Panc1 (cell line): ENCODE measurements at regions not wholly inside any gene's neighbourhood (a gene's known extent, or its start where the extent isn't known, plus 50 kb on each side); places are given as distances from the start of the nearest gene placed in this dataset.

Source experiments
- ATAC-seq: fragments of 200-7000 bp; cut with Tn5 transposase; 2 replicates; pipeline ENCODE4 v1.9.1; 2020; ENCODE audit warnings: mild to moderate bottlenecking, moderate library complexity
- BruUV-seq: library from RNA; stranded (reverse); fragments of 400-500 nt; replicated peaks from 2 replicates; lab custom pipeline; 2021; lab: Mats Ljungman, UMichigan
- CTCF ChIA-PET: fragments of 300-600 bp; sonication (Branson Sonifier 250); formaldehyde crosslinking; loops from one replicate; lab custom pipeline; 2022; ENCODE audit warnings: antibody characterized with exemption; lab: Charles Lee
- POLR2A ChIA-PET: fragments of 300-600 bp; sonication (Branson Sonifier 250); formaldehyde crosslinking; loops from one replicate; lab custom pipeline; 2022; ENCODE audit warnings: antibody characterized with exemption; lab: Charles Lee
- DNase-seq: peaks from one replicate; pipeline ENCODE4 v3.0.0-alpha.2; 2010; ENCODE audit warnings: low read depth, low spot score
- H3K27ac ChIP-seq: 2 replicates; pipeline ENCODE4 v1.5.1; 2011; ENCODE audit warnings: mild to moderate bottlenecking, low read length, inconsistent platforms
- H3K27me3 ChIP-seq: fragments of 200-500 bp; sonication (Bioruptor generic); 2 replicates; pipeline ENCODE4 v1.6.0; 2014; ENCODE audit warnings: low read length, inconsistent platforms; ENCODE audit not compliant: control insufficient read depth, insufficient read depth
- H3K36me3 ChIP-seq: fragments of 200-500 bp; sonication (Bioruptor generic); 2 replicates; pipeline ENCODE4 v1.5.1; 2014; ENCODE audit warnings: inconsistent platforms, mild to moderate bottlenecking, low read length, moderate library complexity; ENCODE audit not compliant: control insufficient read depth, insufficient read depth
- H3K4me1 ChIP-seq: 2 replicates; pipeline ENCODE4 v1.5.1; 2011; ENCODE audit warnings: inconsistent platforms, mild to moderate bottlenecking, low read length, moderate library complexity; ENCODE audit not compliant: control insufficient read depth, insufficient read depth
- H3K4me3 ChIP-seq, 2 experiments: 2 replicates each; pipeline ENCODE4 v1.5.1; 2011 to 2012; ENCODE audit warnings: low read depth in 2 of 2, low read length in 2 of 2, mild to moderate bottlenecking in 2 of 2, inconsistent platforms in 1 of 2, moderate library complexity in 1 of 2
- H3K9me3 ChIP-seq: fragments of 200-500 bp; sonication (Bioruptor generic); 2 replicates; pipeline ENCODE4 v1.5.1; 2014; ENCODE audit warnings: low read depth, mild to moderate bottlenecking, inconsistent platforms, low read length, moderate library complexity; ENCODE audit not compliant: control insufficient read depth, insufficient read depth
- CTCF ChIP-seq: fragments of 450-650 bp; IDR thresholded peaks from 2 replicates; pipeline ENCODE4 v1.5.1; 2017; ENCODE audit warnings: mild to moderate bottlenecking
- POLR2AphosphoS5 ChIP-seq: IDR thresholded peaks from 2 replicates; pipeline ENCODE4 v1.6.1; 2012; ENCODE audit warnings: mild to moderate bottlenecking, low read depth, low read length, moderate library complexity
- REST ChIP-seq, 2 experiments: IDR thresholded peaks; 2 replicates each; pipeline ENCODE4 v1.6.1; 2011 to 2012; ENCODE audit warnings: low read depth in 2 of 2, control low read depth in 1 of 2, low read length in 1 of 2, mild to moderate bottlenecking in 1 of 2, moderate library complexity in 1 of 2; ENCODE audit not compliant: insufficient read depth in 1 of 2
- SIN3A ChIP-seq: IDR thresholded peaks from 2 replicates; pipeline ENCODE4 v1.6.1; 2012; ENCODE audit warnings: low read depth, mild to moderate bottlenecking, low read length, moderate library complexity, borderline replicate concordance; ENCODE audit not compliant: insufficient read depth
- TCF7L2 ChIP-seq: IDR thresholded peaks from 2 replicates; pipeline ENCODE4 v1.6.1; 2011; ENCODE audit warnings: mild to moderate bottlenecking, low read depth, low read length, inconsistent platforms
- in situ Hi-C: cut with HindIII; loops from 2 replicates; pipeline ENCODE4 v1.10.0; 2016; ENCODE audit warnings: low sequenced_read_pairs, low pct_unique_long_range_greater_than_20kb
- intact Hi-C: fragments of 100-400 bp; cut with micrococcal nuclease; formaldehyde crosslinking; loops from one replicate; pipeline ENCODE4 v1.10.0; 2022; ENCODE audit not compliant: unreplicated experiment

- in situ Hi-C loops = no loop called here
- POLR2A ChIA-PET = no interaction called here
- CTCF ChIA-PET = interaction anchor here (0.5 kb wide), 1 partner anchor 18 kb away, joined by 3 read pairs; no protein-coding TSS in a partner anchor
These were observed 70.8 kb upstream of the CDCA7L start for GRCh38 chr7:22016507-22016906.

GRCh38 chr7:22013711-22014110 lies 68.0 kb upstream of the CDCA7L start:
- ChIA-PET CTCF (no interaction called here), POLR2A (no interaction called here)
- Histone ChIP-seq H3K27me3 (peaks cover 4% of the 10 kb centered on the region), H3K4me1 (no peaks in the 10 kb centered on the region), H3K4me3 (no peak overlapping the region), H3K27ac (no peak overlapping the region), H3K36me3 (no peaks in the 10 kb centered on the region), H3K9me3 (no peaks in the 10 kb centered on the region)
- intact Hi-C loops = no loop called here
- TF ChIP-seq SIN3A = no peak
- TF ChIP-seq POLR2AphosphoS5 = no peak
- no peak for TF ChIP-seq REST (IDR thresholded peaks at IDR 0.05; ENCODE audit: insufficient read depth in 1 of 2, low read depth in 2 of 2, low read length in 1 of 2)
- no peak for TF ChIP-seq TCF7L2
- no peak for TF ChIP-seq CTCF
- DNase-seq (no peak), ATAC-seq (no peak)
- no TSS peak for BruUV-seq
- in situ Hi-C loops = no loop called here

More at GRCh38 chr7:22016507-22016906, 70.8 kb upstream of the CDCA7L start:
- H3K4me3 ChIP-seq = no peak overlapping the region
- no peaks in the 10 kb centered on the region for H3K4me1 ChIP-seq
- ATAC-seq (no peak), DNase-seq (no peak)
- H3K27me3 ChIP-seq = peaks cover 10% of the 10 kb centered on the region
- no TSS peak for BruUV-seq
- no peak overlapping the region for H3K27ac ChIP-seq
- TF ChIP-seq POLR2AphosphoS5 = no peak
- no peaks in the 10 kb centered on the region for H3K9me3 ChIP-seq
- intact Hi-C loops = no loop called here
- H3K36me3 ChIP-seq = no peaks in the 10 kb centered on the region

- Histone ChIP-seq H3K36me3 (no peaks in the 10 kb centered on the region), H3K27ac (no peak overlapping the region), H3K9me3 (no peaks in the 10 kb centered on the region), H3K4me1 (no peaks in the 10 kb centered on the region), H3K27me3 (peaks cover 9% of the 10 kb centered on the region), H3K4me3 (no peak overlapping the region)
- no TSS peak for BruUV-seq
- ATAC-seq (no peak), DNase-seq (no peak)
- ChIA-PET POLR2A (no interaction called here), CTCF (no interaction called here)
- intact Hi-C loops (no loop called here), in situ Hi-C loops (no loop called here)
- TF ChIP-seq TCF7L2 = no peak
- TF ChIP-seq REST (IDR thresholded peaks at IDR 0.05; ENCODE audit: insufficient read depth in 1 of 2, low read depth in 2 of 2, low read length in 1 of 2) = no peak
- no peak for TF ChIP-seq CTCF
- TF ChIP-seq SIN3A = no peak
These were observed 63.0 kb upstream of the CDCA7L start for GRCh38 chr7:22008683-22009082.
